Choroid plexus epithelial cell (primary cell): ENCODE measurements at regions not wholly inside any gene's neighbourhood (a gene's known extent, or its start where the extent isn't known, plus 50 kb on each side); places are given as distances from the start of the nearest gene placed in this dataset.
A peak's percentile ranks its signal among the peaks of the same experiment; 100 is the strongest.
"Not testable (repeated sequence)": the region's sequence is repeated elsewhere in the genome, so short reads cannot be mapped to it uniquely, and the experiment has no call there.

ENCODE experiments used
- DNase-seq: peaks from one replicate; pipeline ENCODE4 v3.0.0-alpha.2; 2010; ENCODE audit warnings: low read depth
- H3K4me3 ChIP-seq: 2 replicates; pipeline ENCODE4 v1.5.1; 2011; ENCODE audit warnings: low read depth, mild to moderate bottlenecking, control low read depth, low read length, moderate library complexity
- CTCF ChIP-seq: conservative IDR thresholded peaks from 2 replicates; pipeline ENCODE4 v1.5.1; 2011; ENCODE audit warnings: low read depth, mild to moderate bottlenecking, control low read depth, inconsistent platforms, low read length, moderate library complexity

- no peak for TF ChIP-seq CTCF
- H3K4me3 ChIP-seq = no peak overlapping the region
- no peak for DNase-seq
Measured at GRCh38 chr4:59503731-59504130, 1696.4 kb upstream of the ADGRL3 start.

- DNase-seq = peak; percentile 10
- H3K4me3 ChIP-seq = not testable (repeated sequence)
Measured at GRCh38 chr4:59511809-59512208, 1688.3 kb upstream of the ADGRL3 start.

- TF ChIP-seq CTCF = no peak
- H3K4me3 ChIP-seq = no peak overlapping the region
- DNase-seq = no peak
Measured at GRCh38 chr4:59517007-59517406, 1683.1 kb upstream of the ADGRL3 start.

- DNase-seq = no peak
- H3K4me3 ChIP-seq = no peak overlapping the region
- TF ChIP-seq CTCF = no peak
Measured at GRCh38 chr4:59518005-59518823, 1681.9 kb upstream of the ADGRL3 start.

- no peak overlapping the region for H3K4me3 ChIP-seq
- TF ChIP-seq CTCF = no peak
- no peak for DNase-seq
Measured at GRCh38 chr4:59525885-59526284, 1674.2 kb upstream of the ADGRL3 start.

GRCh38 chr4:59535541-59535940, 1664.6 kb upstream of the ADGRL3 start:
- H3K4me3 ChIP-seq = no peak overlapping the region
- TF ChIP-seq CTCF = no peak
- no peak for DNase-seq

- no peak overlapping the region for H3K4me3 ChIP-seq
- TF ChIP-seq CTCF = no peak
- no peak for DNase-seq
Measured at GRCh38 chr4:59536428-59536827, 1663.7 kb upstream of the ADGRL3 start.
